ENCODE measurements at regions not wholly inside any gene's neighbourhood (a gene's known extent, or its start where the extent isn't known, plus 50 kb on each side); places are given as distances from the start of the nearest gene placed in this dataset.
A peak's percentile ranks its signal among the peaks of the same experiment; 100 is the strongest.

GRCh38 chr5:96244696-96245095, 188.4 kb downstream of the PCSK1 start:
- DNase-seq, result no peak

- DNase-seq, result no peak
These were observed 189.2 kb downstream of the PCSK1 start for GRCh38 chr5:96243862-96244261.

- no peak for DNase-seq
These were observed 189.8 kb downstream of the PCSK1 start for GRCh38 chr5:96243203-96243602.

- no peak for DNase-seq
These were observed 190.5 kb downstream of the PCSK1 start for GRCh38 chr5:96242571-96242970.

- no peak for DNase-seq
These were observed 196.2 kb downstream of the PCSK1 start for GRCh38 chr5:96236831-96237230.

GRCh38 chr5:96236051-96236450, 197.0 kb downstream of the PCSK1 start:
- no peak for DNase-seq

GRCh38 chr5:96235008-96235910, 197.8 kb downstream of the PCSK1 start:
- no peak for DNase-seq

GRCh38 chr5:96232602-96233001, 200.4 kb downstream of the PCSK1 start:
- no peak for DNase-seq

- no peak for DNase-seq
These were observed 203.9 kb downstream of the PCSK1 start for GRCh38 chr5:96229188-96229587.

GRCh38 chr5:96228408-96228807, 204.6 kb downstream of the PCSK1 start:
- no peak for DNase-seq

GRCh38 chr5:96227957-96228356, 205.1 kb downstream of the PCSK1 start:
- no peak for DNase-seq

GRCh38 chr5:96226941-96227552, 206.0 kb downstream of the PCSK1 start:
- peak; percentile 48 for DNase-seq

GRCh38 chr5:96222129-96222528, 210.9 kb downstream of the PCSK1 start:
- no peak for DNase-seq

GRCh38 chr5:96220610-96221390, 212.2 kb downstream of the PCSK1 start:
- no peak for DNase-seq

- DNase-seq, result no peak
These were observed 213.3 kb downstream of the PCSK1 start for GRCh38 chr5:96219580-96220281.

GRCh38 chr5:96218653-96219052, 214.4 kb downstream of the PCSK1 start:
- no peak for DNase-seq

- no peak for DNase-seq
These were observed 218.4 kb downstream of the PCSK1 start for GRCh38 chr5:96214442-96215197.

- no peak for DNase-seq
These were observed 223.2 kb downstream of the PCSK1 start for GRCh38 chr5:96209829-96210228.

- no peak for DNase-seq
These were observed 225.6 kb downstream of the PCSK1 start for GRCh38 chr5:96207420-96207819.

- DNase-seq, result no peak
These were observed 229.3 kb downstream of the PCSK1 start for GRCh38 chr5:96203761-96204160.

- DNase-seq, result no peak
These were observed 231.5 kb downstream of the PCSK1 start for GRCh38 chr5:96201503-96201902.

- DNase-seq, result no peak
These were observed 232.4 kb downstream of the PCSK1 start for GRCh38 chr5:96200641-96201040.

All from tongue (tissue), 1 donor.